PC-3 (cell line): ENCODE measurements at regions not wholly inside any gene's neighbourhood (a gene's known extent, or its start where the extent isn't known, plus 50 kb on each side); places are given as distances from the start of the nearest gene placed in this dataset.

Experiments used
- EZH2phosphoT487 ChIP-seq: fragments of 300-600 bp; sonication (generic); IDR thresholded peaks from 2 replicates; pipeline ENCODE4 v1.6.1; 2018; ENCODE audit warnings: mild to moderate bottlenecking, antibody characterized with exemption, low read length, borderline replicate concordance
- TF ChIP-seq, protein P1 (sequence below): fragments of 300-600 bp; sonication (generic); conservative IDR thresholded peaks from 2 replicates; pipeline ENCODE4 v1.5.1; 2017; ENCODE audit warnings: antibody characterized with exemption, low read depth, mild to moderate bottlenecking, low read length

DNA sequence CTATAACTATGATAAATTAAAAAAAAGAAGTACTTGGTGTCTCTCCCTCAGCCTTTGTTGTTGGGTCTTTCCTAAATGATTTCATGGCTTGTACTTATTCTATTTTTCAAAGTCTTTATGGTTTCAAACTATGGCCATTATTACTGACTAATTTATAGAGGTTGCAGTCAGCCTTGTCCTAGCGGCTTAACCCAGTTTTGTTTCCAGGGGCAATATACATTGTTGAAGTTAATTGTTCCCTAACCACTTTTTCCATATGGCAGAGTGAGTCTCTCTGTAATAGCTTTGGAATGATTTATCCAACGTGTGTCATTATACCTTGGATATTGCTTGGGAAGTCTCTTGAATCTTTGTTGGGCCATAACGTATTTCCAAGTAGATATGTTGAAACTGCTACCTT lies 408.8 kb downstream of the HRH4 start:
- no peak for TF ChIP-seq EZH2phosphoT487
- TF ChIP-seq, protein P1, sequence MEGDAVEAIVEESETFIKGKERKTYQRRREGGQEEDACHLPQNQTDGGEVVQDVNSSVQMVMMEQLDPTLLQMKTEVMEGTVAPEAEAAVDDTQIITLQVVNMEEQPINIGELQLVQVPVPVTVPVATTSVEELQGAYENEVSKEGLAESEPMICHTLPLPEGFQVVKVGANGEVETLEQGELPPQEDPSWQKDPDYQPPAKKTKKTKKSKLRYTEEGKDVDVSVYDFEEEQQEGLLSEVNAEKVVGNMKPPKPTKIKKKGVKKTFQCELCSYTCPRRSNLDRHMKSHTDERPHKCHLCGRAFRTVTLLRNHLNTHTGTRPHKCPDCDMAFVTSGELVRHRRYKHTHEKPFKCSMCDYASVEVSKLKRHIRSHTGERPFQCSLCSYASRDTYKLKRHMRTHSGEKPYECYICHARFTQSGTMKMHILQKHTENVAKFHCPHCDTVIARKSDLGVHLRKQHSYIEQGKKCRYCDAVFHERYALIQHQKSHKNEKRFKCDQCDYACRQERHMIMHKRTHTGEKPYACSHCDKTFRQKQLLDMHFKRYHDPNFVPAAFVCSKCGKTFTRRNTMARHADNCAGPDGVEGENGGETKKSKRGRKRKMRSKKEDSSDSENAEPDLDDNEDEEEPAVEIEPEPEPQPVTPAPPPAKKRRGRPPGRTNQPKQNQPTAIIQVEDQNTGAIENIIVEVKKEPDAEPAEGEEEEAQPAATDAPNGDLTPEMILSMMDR: no peak
